ENCODE measurements at regions not wholly inside any gene's neighbourhood (a gene's known extent, or its start where the extent isn't known, plus 50 kb on each side); places are given as distances from the start of the nearest gene placed in this dataset.

DNA sequence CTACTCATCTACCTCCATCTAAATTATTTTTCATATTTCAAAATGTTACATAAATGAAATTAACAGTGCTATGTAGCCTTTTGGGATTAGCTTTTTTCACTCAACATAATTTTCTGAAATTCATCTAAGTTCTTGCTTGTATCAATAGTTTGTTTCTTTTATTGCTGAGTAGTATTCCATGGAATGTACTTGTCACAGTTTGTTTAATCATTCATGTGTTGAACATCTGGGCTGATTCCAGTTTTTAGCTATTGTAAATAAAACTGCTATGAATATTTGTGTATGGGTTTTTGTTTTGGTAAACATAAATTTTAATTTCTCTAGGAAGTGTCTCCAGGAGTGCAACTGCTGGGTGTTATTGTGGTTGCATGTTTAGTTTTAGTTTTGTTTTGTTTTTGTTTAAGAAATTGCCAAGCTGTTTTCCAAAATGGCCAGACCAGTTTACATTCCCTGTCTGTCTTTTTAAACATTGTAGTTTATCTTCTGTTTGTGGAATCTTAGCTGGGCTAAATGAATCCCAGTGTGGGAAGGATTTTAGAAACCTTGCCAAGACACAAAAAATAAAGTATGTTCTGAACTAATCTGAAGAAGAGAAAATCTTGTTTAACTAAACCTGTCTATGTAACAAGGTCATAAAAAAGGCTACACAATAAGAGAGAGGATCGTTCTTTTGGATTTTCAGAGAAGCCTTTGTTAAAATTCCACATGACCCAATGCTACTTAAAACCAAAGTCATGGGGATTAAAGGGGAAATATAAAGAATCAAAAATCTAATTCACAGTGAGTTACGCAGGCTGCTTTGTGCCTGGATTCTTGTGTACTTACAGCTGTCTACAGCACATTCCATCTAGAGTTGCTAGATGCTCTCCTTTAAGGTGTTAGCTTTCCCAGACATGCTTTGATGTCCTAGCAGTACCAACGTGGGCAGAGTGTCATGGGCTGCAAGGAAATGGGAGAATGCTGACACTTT is 129.2 kb upstream of the SUCLG2 start:
- TF ChIP-seq CTCF (IDR thresholded peaks at IDR 0.05), result no peak
- TF ChIP-seq EP300 (IDR thresholded peaks at IDR 0.05), result no peak

Measured in ovary (tissue), 3 donors.